AML-193 (cell line): ENCODE measurements at regions not wholly inside any gene's neighbourhood (a gene's known extent, or its start where the extent isn't known, plus 50 kb on each side); places are given as distances from the start of the nearest gene placed in this dataset.

Experiments used
- DNase-seq, 2 experiments: peaks; one replicate each; lab custom pipeline; 2025; lab: John Stamatoyannopoulos, UW

- no peak for DNase-seq
Observed at GRCh38 chr15:81987628-81988027, 58.2 kb downstream of the MEX3B start.

GRCh38 chr15:81983497-81983896 lies 62.3 kb downstream of the MEX3B start:
- no peak for DNase-seq

- no peak for DNase-seq
Observed at GRCh38 chr15:81982808-81983207, 63.0 kb downstream of the MEX3B start.

GRCh38 chr15:81981908-81982307 lies 63.9 kb downstream of the MEX3B start:
- no peak for DNase-seq

GRCh38 chr15:81977464-81977863 lies 68.4 kb downstream of the MEX3B start:
- DNase-seq, result no peak

- DNase-seq, result no peak
Observed at GRCh38 chr15:81968691-81969090, 77.1 kb downstream of the MEX3B start.

GRCh38 chr15:81966631-81967030 lies 79.2 kb downstream of the MEX3B start:
- no peak for DNase-seq

GRCh38 chr15:81962482-81962881 lies 83.3 kb downstream of the MEX3B start:
- no peak for DNase-seq

- no peak for DNase-seq
Observed at GRCh38 chr15:81959196-81959595, 86.6 kb downstream of the MEX3B start.

GRCh38 chr15:81957698-81958097 lies 88.1 kb downstream of the MEX3B start:
- DNase-seq, result no peak

GRCh38 chr15:81955382-81956062 lies 90.3 kb downstream of the MEX3B start:
- no peak for DNase-seq

- no peak for DNase-seq
Observed at GRCh38 chr15:81954158-81954783, 91.5 kb downstream of the MEX3B start.

GRCh38 chr15:81950841-81951414 lies 94.9 kb downstream of the MEX3B start:
- no peak for DNase-seq

- DNase-seq, result no peak
Observed at GRCh38 chr15:81948751-81949150, 97.1 kb downstream of the MEX3B start.

GRCh38 chr15:81948222-81948621 lies 97.6 kb downstream of the MEX3B start:
- no peak for DNase-seq

GRCh38 chr15:81947548-81947947 lies 98.3 kb downstream of the MEX3B start:
- no peak for DNase-seq

- DNase-seq, result no peak
Observed at GRCh38 chr15:81945014-81945615, 100.7 kb downstream of the MEX3B start.

GRCh38 chr15:81942655-81943195 lies 103.1 kb downstream of the MEX3B start:
- DNase-seq, result no peak

- no peak for DNase-seq
Observed at GRCh38 chr15:81942157-81942556, 103.7 kb downstream of the MEX3B start.

- DNase-seq, result no peak
Observed at GRCh38 chr15:81941479-81941878, 104.3 kb downstream of the MEX3B start.

GRCh38 chr15:81940467-81941451 lies 105.1 kb downstream of the MEX3B start:
- DNase-seq, result no peak
